ENCODE measurements at regions not wholly inside any gene's neighbourhood (a gene's known extent, or its start where the extent isn't known, plus 50 kb on each side); places are given as distances from the start of the nearest gene placed in this dataset.

DNA sequence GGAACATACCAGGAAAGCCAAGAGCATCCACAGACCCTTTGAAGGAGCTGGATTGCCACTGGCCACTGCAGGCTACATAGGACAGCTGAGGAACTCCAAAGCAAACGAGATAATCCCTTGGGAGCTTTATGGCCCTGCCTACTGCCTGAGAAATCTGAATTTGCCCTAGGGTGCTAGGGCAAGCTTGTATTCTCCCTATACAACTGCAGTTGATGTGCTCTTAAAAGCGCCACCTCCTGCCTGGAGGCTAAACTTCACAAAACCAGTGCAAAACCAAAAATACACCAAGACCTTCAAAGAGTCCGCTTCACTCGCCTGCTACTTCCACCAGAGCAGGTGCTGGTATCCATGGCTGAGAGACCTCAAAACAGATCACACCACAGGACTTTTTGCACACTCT lies 99.6 kb upstream of the KRR1 start:
- TF ChIP-seq, protein P1, sequence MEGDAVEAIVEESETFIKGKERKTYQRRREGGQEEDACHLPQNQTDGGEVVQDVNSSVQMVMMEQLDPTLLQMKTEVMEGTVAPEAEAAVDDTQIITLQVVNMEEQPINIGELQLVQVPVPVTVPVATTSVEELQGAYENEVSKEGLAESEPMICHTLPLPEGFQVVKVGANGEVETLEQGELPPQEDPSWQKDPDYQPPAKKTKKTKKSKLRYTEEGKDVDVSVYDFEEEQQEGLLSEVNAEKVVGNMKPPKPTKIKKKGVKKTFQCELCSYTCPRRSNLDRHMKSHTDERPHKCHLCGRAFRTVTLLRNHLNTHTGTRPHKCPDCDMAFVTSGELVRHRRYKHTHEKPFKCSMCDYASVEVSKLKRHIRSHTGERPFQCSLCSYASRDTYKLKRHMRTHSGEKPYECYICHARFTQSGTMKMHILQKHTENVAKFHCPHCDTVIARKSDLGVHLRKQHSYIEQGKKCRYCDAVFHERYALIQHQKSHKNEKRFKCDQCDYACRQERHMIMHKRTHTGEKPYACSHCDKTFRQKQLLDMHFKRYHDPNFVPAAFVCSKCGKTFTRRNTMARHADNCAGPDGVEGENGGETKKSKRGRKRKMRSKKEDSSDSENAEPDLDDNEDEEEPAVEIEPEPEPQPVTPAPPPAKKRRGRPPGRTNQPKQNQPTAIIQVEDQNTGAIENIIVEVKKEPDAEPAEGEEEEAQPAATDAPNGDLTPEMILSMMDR (IDR thresholded peaks at IDR 0.05): no peak
- no peak overlapping the region for H3K4me3 ChIP-seq (ENCODE audit: low read depth, low read length)
- H3K4me2 ChIP-seq (ENCODE audit: low read length): no peak overlapping the region
- no peaks in the 10 kb centered on the region for H3K27me3 ChIP-seq (ENCODE audit: control insufficient read depth, insufficient read depth, low read length)
- H3K79me2 ChIP-seq: no peaks in the 10 kb centered on the region
- no peak overlapping the region for H2AFZ ChIP-seq
- no peaks in the 10 kb centered on the region for H3K9me3 ChIP-seq (ENCODE audit: control insufficient read depth, low read length)
- H3K36me3 ChIP-seq (ENCODE audit: control insufficient read depth, insufficient read depth, low read length): no peaks in the 10 kb centered on the region
- no peak overlapping the region for H3K27ac ChIP-seq
- H3K4me1 ChIP-seq: no peaks in the 10 kb centered on the region
- H3K9ac ChIP-seq: no peak overlapping the region

- Histone ChIP-seq H3K4me2 (ENCODE audit: low read length) (no peak overlapping the region), H3K27ac (no peak overlapping the region), H3K36me3 (ENCODE audit: control insufficient read depth, insufficient read depth, low read length) (no peaks in the 10 kb centered on the region), H3K9me3 (ENCODE audit: control insufficient read depth, low read length) (no peaks in the 10 kb centered on the region), H3K9ac (no peak overlapping the region), H3K4me3 (ENCODE audit: low read depth, low read length) (no peak overlapping the region), H3K4me1 (no peaks in the 10 kb centered on the region), H3K27me3 (ENCODE audit: control insufficient read depth, insufficient read depth, low read length) (no peaks in the 10 kb centered on the region), H3K79me2 (no peaks in the 10 kb centered on the region), H2AFZ (no peak overlapping the region)
- TF ChIP-seq, protein P1 (IDR thresholded peaks at IDR 0.05): no peak
These were observed 95.5 kb upstream of the KRR1 start for GRCh38 chr12:75606956-75607355.

GRCh38 chr12:75606151-75606550 lies 94.7 kb upstream of the KRR1 start:
- Histone ChIP-seq H3K36me3 (ENCODE audit: control insufficient read depth, insufficient read depth, low read length) (no peaks in the 10 kb centered on the region), H3K4me2 (ENCODE audit: low read length) (no peak overlapping the region), H3K27me3 (ENCODE audit: control insufficient read depth, insufficient read depth, low read length) (no peaks in the 10 kb centered on the region), H3K4me1 (no peaks in the 10 kb centered on the region), H3K27ac (no peak overlapping the region), H3K4me3 (ENCODE audit: low read depth, low read length) (no peak overlapping the region), H3K9ac (no peak overlapping the region), H3K79me2 (no peaks in the 10 kb centered on the region), H3K9me3 (ENCODE audit: control insufficient read depth, low read length) (no peaks in the 10 kb centered on the region), H2AFZ (no peak overlapping the region)
- TF ChIP-seq, protein P1 (IDR thresholded peaks at IDR 0.05): no peak

GRCh38 chr12:75603475-75603874 lies 92.1 kb upstream of the KRR1 start:
- Histone ChIP-seq H3K4me1 (no peaks in the 10 kb centered on the region), H3K27me3 (ENCODE audit: control insufficient read depth, insufficient read depth, low read length) (no peaks in the 10 kb centered on the region), H3K9ac (no peak overlapping the region), H3K9me3 (ENCODE audit: control insufficient read depth, low read length) (no peaks in the 10 kb centered on the region), H3K4me2 (ENCODE audit: low read length) (no peak overlapping the region), H3K27ac (no peak overlapping the region), H3K79me2 (no peaks in the 10 kb centered on the region), H2AFZ (no peak overlapping the region), H3K36me3 (ENCODE audit: control insufficient read depth, insufficient read depth, low read length) (no peaks in the 10 kb centered on the region), H3K4me3 (ENCODE audit: low read depth, low read length) (no peak overlapping the region)
- TF ChIP-seq, protein P1 (IDR thresholded peaks at IDR 0.05): no peak

DNA sequence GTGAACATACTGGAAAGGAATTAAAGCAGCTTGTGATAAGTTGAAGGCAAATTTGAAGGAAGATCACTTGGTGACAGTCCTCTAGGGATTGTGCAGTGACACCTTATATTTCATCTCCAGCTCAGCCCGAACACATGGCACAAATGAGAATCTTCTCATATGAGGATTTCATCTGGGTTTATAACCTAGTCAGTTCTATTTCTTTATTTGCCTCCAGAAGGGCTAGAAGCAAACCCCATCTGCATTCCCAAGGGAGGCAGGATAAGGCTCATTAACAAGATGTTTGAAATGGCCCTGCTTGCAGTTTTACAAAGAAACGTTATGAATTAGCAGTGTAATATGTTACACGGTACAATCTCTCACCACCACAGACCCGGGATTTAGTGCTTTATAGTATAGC lies 90.7 kb upstream of the KRR1 start:
- H3K4me1 ChIP-seq: no peaks in the 10 kb centered on the region
- H3K79me2 ChIP-seq: no peaks in the 10 kb centered on the region
- no peaks in the 10 kb centered on the region for H3K9me3 ChIP-seq (ENCODE audit: control insufficient read depth, low read length)
- H3K36me3 ChIP-seq (ENCODE audit: control insufficient read depth, insufficient read depth, low read length): no peaks in the 10 kb centered on the region
- no peak overlapping the region for H3K4me2 ChIP-seq (ENCODE audit: low read length)
- H3K27me3 ChIP-seq (ENCODE audit: control insufficient read depth, insufficient read depth, low read length): no peaks in the 10 kb centered on the region
- H2AFZ ChIP-seq: no peak overlapping the region
- no peak overlapping the region for H3K4me3 ChIP-seq (ENCODE audit: low read depth, low read length)
- TF ChIP-seq, protein P1 (IDR thresholded peaks at IDR 0.05): no peak
- H3K27ac ChIP-seq: no peak overlapping the region
- no peak overlapping the region for H3K9ac ChIP-seq
